Activated naive CD8-positive, alpha-beta T cell treated with anti-CD3 and anti-CD28 coated beads, Interleukin-2, amount 50 U/mL, for 24 hours (primary cell): ENCODE measurements at regions not wholly inside any gene's neighbourhood (a gene's known extent, or its start where the extent isn't known, plus 50 kb on each side); places are given as distances from the start of the nearest gene placed in this dataset.

ENCODE experiments used
- ATAC-seq: fragments of 150-1000 bp; cut with Tn5 transposase; one replicate; pipeline ENCODE4 v1.10.0; 2021
- DNase-seq: peaks from one replicate; pipeline ENCODE4 v3.0.0; 2021
- H3K27ac Mint-ChIP-seq: one replicate; pipeline ENCODE4 v1.8.0; 2021; ENCODE audit warnings: mild to moderate bottlenecking, mixed read lengths
- H3K27me3 Mint-ChIP-seq: one replicate; pipeline ENCODE4 v1.8.0; 2021; ENCODE audit warnings: mixed read lengths
- H3K36me3 Mint-ChIP-seq: one replicate; pipeline ENCODE4 v1.8.0; 2021; ENCODE audit warnings: low read depth, mixed read lengths
- H3K4me1 Mint-ChIP-seq: one replicate; pipeline ENCODE4 v1.8.0; 2021; ENCODE audit warnings: mixed read lengths
- H3K4me3 Mint-ChIP-seq: one replicate; pipeline ENCODE4 v1.8.0; 2021; ENCODE audit warnings: mild to moderate bottlenecking, moderate library complexity, mixed read lengths
- H3K9me3 Mint-ChIP-seq: one replicate; pipeline ENCODE4 v1.8.0; 2021; ENCODE audit warnings: mixed read lengths

- no peaks in the 10 kb centered on the region for H3K9me3 Mint-ChIP-seq
- no peak for DNase-seq
- no peak for ATAC-seq
- no peak overlapping the region for H3K4me3 Mint-ChIP-seq
- H3K4me1 Mint-ChIP-seq: peaks cover 6% of the 10 kb centered on the region
- H3K27me3 Mint-ChIP-seq: peaks cover 13% of the 10 kb centered on the region
- no peaks in the 10 kb centered on the region for H3K36me3 Mint-ChIP-seq
- no peak overlapping the region for H3K27ac Mint-ChIP-seq
These were observed 224.3 kb upstream of the S1PR3 start for GRCh38 chr9:88766778-88767503.

GRCh38 chr9:88767504-88767790, 223.8 kb upstream of the S1PR3 start:
- DNase-seq (no peak), ATAC-seq (no peak)
- Mint-ChIP-seq H3K4me3 (no peak overlapping the region), H3K36me3 (no peaks in the 10 kb centered on the region), H3K27ac (no peak overlapping the region), H3K4me1 (peaks cover 6% of the 10 kb centered on the region), H3K9me3 (no peaks in the 10 kb centered on the region), H3K27me3 (peaks cover 13% of the 10 kb centered on the region)

- Mint-ChIP-seq H3K4me3 (no peak overlapping the region), H3K27me3 (peaks cover 21% of the 10 kb centered on the region), H3K36me3 (no peaks in the 10 kb centered on the region), H3K4me1 (peaks cover 2% of the 10 kb centered on the region), H3K27ac (no peak overlapping the region), H3K9me3 (no peaks in the 10 kb centered on the region)
- DNase-seq (no peak), ATAC-seq (no peak)
These were observed 218.7 kb upstream of the S1PR3 start for GRCh38 chr9:88772575-88772974.

GRCh38 chr9:88773126-88773525, 218.1 kb upstream of the S1PR3 start:
- H3K27ac Mint-ChIP-seq: no peak overlapping the region
- H3K4me1 Mint-ChIP-seq: peaks cover 5% of the 10 kb centered on the region
- ATAC-seq (no peak), DNase-seq (no peak)
- no peaks in the 10 kb centered on the region for H3K9me3 Mint-ChIP-seq
- H3K36me3 Mint-ChIP-seq: no peaks in the 10 kb centered on the region
- H3K27me3 Mint-ChIP-seq: peaks cover 21% of the 10 kb centered on the region
- H3K4me3 Mint-ChIP-seq: no peak overlapping the region

DNA sequence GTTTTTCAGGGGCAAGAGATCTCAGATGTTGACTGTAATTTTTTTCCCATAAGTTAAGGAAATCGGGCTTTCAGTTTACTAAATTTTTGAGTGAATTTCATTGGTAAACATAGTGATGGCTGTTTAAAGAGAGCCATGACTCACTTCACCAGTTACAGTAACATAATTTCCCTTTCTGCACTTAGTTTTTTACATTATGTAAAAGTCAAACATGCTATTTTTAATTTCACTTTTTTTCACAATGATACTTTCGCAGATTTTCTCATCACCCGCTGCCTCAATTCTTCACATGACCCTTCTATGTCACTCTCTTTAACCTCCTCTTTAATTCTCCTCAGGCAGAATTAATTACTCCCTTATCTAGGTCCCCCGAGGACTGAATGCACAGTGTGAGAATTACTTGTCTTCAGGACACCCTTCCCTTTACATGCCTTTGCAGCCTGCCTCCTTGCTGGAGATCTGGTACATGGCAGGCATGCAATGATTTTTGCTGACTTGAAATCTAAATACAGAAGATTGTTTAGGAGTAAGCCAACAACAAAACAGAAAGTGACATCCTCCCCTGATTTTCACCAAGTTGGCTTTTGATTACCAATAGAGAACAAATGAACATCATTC, 217.5 kb upstream of the S1PR3 start:
- Mint-ChIP-seq H3K4me1 (peaks cover 5% of the 10 kb centered on the region), H3K36me3 (no peaks in the 10 kb centered on the region), H3K27ac (no peak overlapping the region), H3K4me3 (no peak overlapping the region), H3K27me3 (peaks cover 21% of the 10 kb centered on the region), H3K9me3 (no peaks in the 10 kb centered on the region)
- DNase-seq (no peak), ATAC-seq (no peak)

DNA sequence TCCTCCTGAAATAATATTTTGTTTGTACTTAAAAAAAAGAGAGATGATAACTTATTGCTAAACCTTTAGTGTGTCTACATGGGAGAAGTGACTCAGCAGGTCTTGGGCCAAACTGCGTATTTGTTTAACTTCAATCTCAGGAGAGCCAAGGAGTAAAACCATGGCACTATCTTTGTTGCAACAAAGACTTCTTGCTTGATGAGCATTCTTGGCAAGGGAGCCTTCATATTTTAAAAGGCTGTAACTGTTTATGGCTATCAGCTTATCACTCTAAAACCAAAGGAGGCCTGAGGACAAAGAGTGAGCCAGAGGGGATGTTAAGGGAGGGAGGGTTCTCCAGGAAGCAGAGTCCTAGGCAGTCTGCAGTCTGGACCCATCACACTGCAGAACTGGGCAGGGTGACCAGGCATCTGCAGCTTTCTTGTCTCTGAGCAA, 216.2 kb upstream of the S1PR3 start:
- peaks cover 5% of the 10 kb centered on the region for H3K4me1 Mint-ChIP-seq
- DNase-seq (no peak), ATAC-seq (no peak)
- no peaks in the 10 kb centered on the region for H3K36me3 Mint-ChIP-seq
- H3K27ac Mint-ChIP-seq: no peak overlapping the region
- H3K27me3 Mint-ChIP-seq: peaks cover 21% of the 10 kb centered on the region
- H3K4me3 Mint-ChIP-seq: no peak overlapping the region
- H3K9me3 Mint-ChIP-seq: no peaks in the 10 kb centered on the region

DNA sequence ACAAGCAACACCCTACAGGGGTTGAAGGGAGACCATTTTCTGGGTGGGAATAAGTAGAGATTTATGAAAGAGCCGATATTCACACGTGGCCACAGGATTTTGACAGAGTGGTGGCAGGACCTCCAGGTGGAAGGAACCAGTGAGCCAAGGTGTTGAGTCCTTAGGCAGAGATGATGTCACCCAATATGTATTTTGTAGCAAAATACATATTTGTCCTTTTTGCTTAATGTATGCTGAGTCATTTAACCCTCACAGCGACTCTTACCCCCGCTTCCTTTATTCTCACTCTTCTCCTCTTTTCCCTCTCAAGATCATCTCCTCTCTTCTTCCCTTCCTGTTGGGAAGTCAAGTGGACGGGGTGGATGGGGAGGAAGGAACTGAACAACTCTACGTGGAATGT, 215.7 kb upstream of the S1PR3 start:
- Mint-ChIP-seq H3K9me3 (no peaks in the 10 kb centered on the region), H3K27me3 (peaks cover 21% of the 10 kb centered on the region), H3K4me3 (no peak overlapping the region), H3K27ac (no peak overlapping the region), H3K36me3 (no peaks in the 10 kb centered on the region), H3K4me1 (peaks cover 5% of the 10 kb centered on the region)
- ATAC-seq (no peak), DNase-seq (no peak)

DNA sequence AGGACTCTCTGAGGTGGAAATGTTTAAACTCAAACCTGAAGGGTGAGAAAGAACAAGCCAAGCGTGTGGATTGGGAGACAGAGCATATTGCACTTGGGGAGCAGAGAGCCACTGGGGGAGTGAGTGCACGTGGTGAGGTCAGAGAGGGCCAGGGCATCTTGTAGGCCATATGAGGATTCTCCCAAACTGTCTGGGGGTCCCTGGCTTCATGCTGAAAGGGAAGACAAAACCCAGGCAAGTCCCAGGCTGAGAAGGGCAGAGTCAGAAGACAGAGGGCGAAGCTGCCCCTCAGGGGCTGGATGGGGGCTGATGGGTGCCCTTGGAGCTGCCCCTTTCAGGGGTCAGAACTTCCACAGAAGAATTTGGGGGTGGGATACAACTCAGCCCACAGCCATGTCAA, 215.3 kb upstream of the S1PR3 start:
- no peak overlapping the region for H3K4me3 Mint-ChIP-seq
- no peak for DNase-seq

GRCh38 chr9:88776717-88777497, 214.4 kb upstream of the S1PR3 start:
- Mint-ChIP-seq H3K4me3 (no peak overlapping the region), H3K36me3 (no peaks in the 10 kb centered on the region), H3K27me3 (peaks cover 21% of the 10 kb centered on the region), H3K9me3 (no peaks in the 10 kb centered on the region), H3K27ac (no peak overlapping the region), H3K4me1 (peaks cover 5% of the 10 kb centered on the region)
- no peak for ATAC-seq
- no peak for DNase-seq

More for the DNA sequence above, 215.3 kb upstream of the S1PR3 start:
- Mint-ChIP-seq H3K36me3 (no peaks in the 10 kb centered on the region), H3K27me3 (peaks cover 21% of the 10 kb centered on the region), H3K9me3 (no peaks in the 10 kb centered on the region), H3K4me1 (peaks cover 5% of the 10 kb centered on the region), H3K27ac (no peak overlapping the region)
- no peak for ATAC-seq

DNA sequence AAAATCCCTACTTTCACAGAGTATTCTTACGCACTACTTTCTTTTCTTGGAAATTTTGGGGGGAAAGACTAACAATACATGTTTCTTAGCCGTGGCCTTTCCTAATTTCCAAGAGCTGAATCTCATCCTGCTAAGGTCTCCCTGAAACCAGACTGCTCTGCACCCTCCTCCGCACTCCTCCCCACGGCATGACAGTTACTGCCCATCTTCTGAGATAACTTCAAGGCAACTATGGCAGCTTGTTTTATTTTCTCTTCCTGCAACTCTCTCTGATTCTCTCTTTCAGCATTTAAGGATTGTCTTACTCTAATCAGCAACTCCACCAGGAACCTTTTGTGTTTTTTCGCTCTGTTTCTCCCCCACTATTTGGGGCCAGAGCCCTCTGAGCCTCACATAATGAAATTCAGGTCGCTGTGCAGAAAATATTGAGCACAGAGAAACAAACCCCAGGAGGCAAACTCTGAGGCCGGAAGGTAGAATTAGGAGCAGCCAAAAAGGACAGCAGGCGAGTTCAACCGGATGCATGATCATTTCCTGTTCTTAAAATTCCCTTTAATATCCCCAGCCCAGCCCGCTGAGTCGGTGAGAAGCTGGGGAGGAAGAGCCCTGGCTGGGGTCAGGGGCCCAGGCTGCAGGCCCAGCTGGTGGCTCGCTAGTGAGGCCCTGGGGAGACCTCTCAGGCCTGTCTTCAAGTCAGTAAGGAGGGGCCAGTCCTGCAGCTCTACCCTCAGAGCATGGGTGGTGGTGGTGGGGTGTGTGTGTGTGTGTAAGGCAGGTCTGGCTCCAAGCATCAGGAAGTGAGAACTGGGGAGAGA, 213.6 kb upstream of the S1PR3 start:
- no peaks in the 10 kb centered on the region for H3K9me3 Mint-ChIP-seq
- H3K4me3 Mint-ChIP-seq: no peak overlapping the region
- H3K27me3 Mint-ChIP-seq: peaks cover 20% of the 10 kb centered on the region
- peaks cover 5% of the 10 kb centered on the region for H3K4me1 Mint-ChIP-seq
- H3K36me3 Mint-ChIP-seq: no peaks in the 10 kb centered on the region
- H3K27ac Mint-ChIP-seq: no peak overlapping the region
- no peak for DNase-seq
- peak; percentile 36 for ATAC-seq

DNA sequence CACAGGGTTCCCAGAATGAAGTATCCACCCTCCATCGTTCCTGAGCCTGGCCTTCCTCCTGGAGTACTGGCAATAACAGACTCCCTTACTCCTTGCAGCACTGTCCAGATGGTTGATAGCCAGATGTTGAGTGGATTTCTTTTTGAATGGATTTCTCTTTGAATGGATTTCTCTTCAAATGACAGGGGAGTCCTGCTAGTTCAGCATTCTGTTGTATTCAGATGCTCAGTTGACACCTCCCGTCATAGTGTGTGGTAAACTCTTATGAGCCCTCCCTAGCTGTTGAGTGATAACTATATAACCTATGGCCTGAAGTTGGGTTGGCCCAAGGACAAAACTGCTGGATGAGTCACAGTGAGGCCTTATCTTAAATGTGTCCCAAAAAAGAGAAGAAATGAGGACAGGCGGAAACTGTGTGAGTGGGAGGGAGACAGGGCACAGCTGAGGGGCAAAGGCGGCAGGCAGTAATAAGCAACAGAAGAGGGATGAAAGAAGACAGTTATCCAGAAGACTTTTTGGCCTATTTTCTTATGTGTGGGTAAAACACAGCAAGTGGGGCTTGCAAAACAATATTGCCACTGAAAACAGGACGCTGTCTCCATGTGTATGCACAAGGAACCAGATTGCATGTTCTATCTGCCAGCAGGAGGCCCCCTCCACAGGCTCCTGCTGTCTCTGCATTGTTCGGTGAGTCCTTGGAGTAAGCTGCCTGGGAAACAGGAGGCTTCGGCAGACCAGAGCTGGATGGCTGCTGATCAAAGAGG, 209.5 kb upstream of the S1PR3 start:
- no peak overlapping the region for H3K4me3 Mint-ChIP-seq
- no peak for DNase-seq
- no peaks in the 10 kb centered on the region for H3K9me3 Mint-ChIP-seq
- no peak for ATAC-seq
- H3K4me1 Mint-ChIP-seq: peaks cover 5% of the 10 kb centered on the region
- H3K27me3 Mint-ChIP-seq: peaks cover 9% of the 10 kb centered on the region
- H3K36me3 Mint-ChIP-seq: no peaks in the 10 kb centered on the region
- no peak overlapping the region for H3K27ac Mint-ChIP-seq

GRCh38 chr9:88782931-88783710, 208.1 kb upstream of the S1PR3 start:
- Mint-ChIP-seq H3K4me3 (no peak overlapping the region), H3K4me1 (no peaks in the 10 kb centered on the region), H3K27me3 (peaks cover 11% of the 10 kb centered on the region), H3K27ac (no peak overlapping the region), H3K9me3 (no peaks in the 10 kb centered on the region), H3K36me3 (no peaks in the 10 kb centered on the region)
- ATAC-seq (no peak), DNase-seq (no peak)

GRCh38 chr9:88783711-88784083, 207.6 kb upstream of the S1PR3 start:
- Mint-ChIP-seq H3K4me3 (no peak overlapping the region), H3K36me3 (no peaks in the 10 kb centered on the region), H3K9me3 (no peaks in the 10 kb centered on the region), H3K27me3 (peaks cover 13% of the 10 kb centered on the region), H3K4me1 (no peaks in the 10 kb centered on the region), H3K27ac (no peak overlapping the region)
- ATAC-seq (no peak), DNase-seq (no peak)
